ENCODE measurements at regions not wholly inside any gene's neighbourhood (a gene's known extent, or its start where the extent isn't known, plus 50 kb on each side); places are given as distances from the start of the nearest gene placed in this dataset.

DNA sequence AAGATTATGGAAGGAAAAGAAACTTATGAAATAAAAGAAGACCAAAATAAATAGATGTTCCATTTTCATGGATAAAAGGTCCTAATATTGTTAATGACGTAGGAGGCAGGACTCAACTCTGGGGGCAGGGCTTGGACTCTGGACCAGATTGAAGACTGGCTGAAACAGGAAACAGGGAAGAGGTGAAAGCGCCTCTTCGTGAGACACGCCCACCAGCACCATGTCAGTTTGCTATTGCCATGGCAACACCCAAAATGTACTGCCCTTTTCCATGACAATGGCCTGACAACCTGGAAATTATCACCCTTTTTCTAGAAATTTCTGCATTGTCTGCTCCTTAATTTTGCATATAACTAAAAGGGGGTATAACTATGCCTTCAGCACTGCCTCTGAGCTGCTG, 1522.2 kb downstream of the TBC1D22A start:
- Histone ChIP-seq H3K4me3 (no peak overlapping the region), H3K4me1 (no peaks in the 10 kb centered on the region), H3K9me3 (no peaks in the 10 kb centered on the region), H3K36me3 (ENCODE audit: insufficient read depth in 1 of 2, low read depth in 1 of 2) (no peaks in the 10 kb centered on the region), H3K27me3 (ENCODE audit: insufficient read depth in 3 of 3, low read length in 2 of 3) (peaks cover 0 to 3% (median 0%) of the 10 kb centered on the region in 3 donors), H3K27ac (no peak overlapping the region)
- ATAC-seq (no peak), DNase-seq (no peak)
- TF ChIP-seq, protein P1, sequence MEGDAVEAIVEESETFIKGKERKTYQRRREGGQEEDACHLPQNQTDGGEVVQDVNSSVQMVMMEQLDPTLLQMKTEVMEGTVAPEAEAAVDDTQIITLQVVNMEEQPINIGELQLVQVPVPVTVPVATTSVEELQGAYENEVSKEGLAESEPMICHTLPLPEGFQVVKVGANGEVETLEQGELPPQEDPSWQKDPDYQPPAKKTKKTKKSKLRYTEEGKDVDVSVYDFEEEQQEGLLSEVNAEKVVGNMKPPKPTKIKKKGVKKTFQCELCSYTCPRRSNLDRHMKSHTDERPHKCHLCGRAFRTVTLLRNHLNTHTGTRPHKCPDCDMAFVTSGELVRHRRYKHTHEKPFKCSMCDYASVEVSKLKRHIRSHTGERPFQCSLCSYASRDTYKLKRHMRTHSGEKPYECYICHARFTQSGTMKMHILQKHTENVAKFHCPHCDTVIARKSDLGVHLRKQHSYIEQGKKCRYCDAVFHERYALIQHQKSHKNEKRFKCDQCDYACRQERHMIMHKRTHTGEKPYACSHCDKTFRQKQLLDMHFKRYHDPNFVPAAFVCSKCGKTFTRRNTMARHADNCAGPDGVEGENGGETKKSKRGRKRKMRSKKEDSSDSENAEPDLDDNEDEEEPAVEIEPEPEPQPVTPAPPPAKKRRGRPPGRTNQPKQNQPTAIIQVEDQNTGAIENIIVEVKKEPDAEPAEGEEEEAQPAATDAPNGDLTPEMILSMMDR (IDR thresholded peaks at IDR 0.05), result no peak
- 84 to 89% (median 87%) methylated on average over 4 of the region's 4 CpGs for WGBS, 3 donors
- intact Hi-C loops (cut with DNase I), result loop anchor here in 1 of 2 donors (10.0 kb wide), 1 partner anchor 150 kb away; no protein-coding TSS in a partner anchor

DNA sequence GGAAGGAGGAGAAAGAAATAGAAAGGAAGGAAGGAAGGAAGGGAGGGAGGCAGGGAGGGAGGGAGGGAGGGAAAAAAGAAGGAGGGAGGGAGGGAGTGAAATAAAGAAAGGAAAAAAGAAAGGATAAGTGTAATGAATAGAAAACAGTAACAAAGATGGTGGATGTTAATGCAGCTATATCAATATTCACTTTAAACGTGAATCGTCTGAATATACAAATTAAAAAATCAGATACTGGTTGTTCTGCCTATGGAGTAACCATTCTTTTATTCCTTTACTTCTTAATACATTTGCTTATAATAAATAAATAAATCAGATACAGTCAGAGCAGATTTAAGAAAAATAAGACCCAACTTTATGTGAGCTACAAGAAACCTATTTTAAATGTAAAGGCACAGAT, 1520.4 kb downstream of the TBC1D22A start:
- Histone ChIP-seq H3K36me3 (ENCODE audit: insufficient read depth in 1 of 2, low read depth in 1 of 2) (no peaks in the 10 kb centered on the region), H3K27me3 (ENCODE audit: insufficient read depth in 3 of 3, low read length in 2 of 3) (peaks cover 0 to 6% (median 0%) of the 10 kb centered on the region in 3 donors), H3K4me1 (no peaks in the 10 kb centered on the region), H3K27ac (no peak overlapping the region), H3K9me3 (no peaks in the 10 kb centered on the region), H3K4me3 (no peak overlapping the region)
- ATAC-seq (no peak), DNase-seq (no peak)
- TF ChIP-seq, protein P1 (IDR thresholded peaks at IDR 0.05), result no peak
- WGBS, 3 donors, result 69 to 98% (median 97%) methylated on average over 2 of the region's 2 CpGs
- intact Hi-C loops (cut with DNase I), result loop anchor here in 1 of 2 donors (10.0 kb wide), 1 partner anchor 148 kb away; no protein-coding TSS in a partner anchor

DNA sequence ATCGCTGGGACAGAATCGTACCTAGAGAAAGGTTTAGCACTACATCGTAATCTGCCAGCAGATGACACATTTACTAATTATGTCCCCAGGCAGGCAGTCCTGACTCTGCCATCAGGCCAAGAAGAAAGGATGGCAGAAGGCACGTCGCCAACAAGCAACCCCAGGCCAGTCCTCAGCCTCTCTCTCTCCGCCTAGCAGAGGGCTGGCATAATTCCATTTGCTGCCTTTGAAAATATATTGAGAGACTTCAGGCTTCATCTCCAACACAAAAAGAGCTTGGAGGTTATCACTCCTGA, 1517.0 kb downstream of the TBC1D22A start:
- intact Hi-C loops (cut with DNase I), result no loop called here
- ATAC-seq, result no peak
- TF ChIP-seq, protein P1 (IDR thresholded peaks at IDR 0.05), result no peak
- H3K27ac ChIP-seq, result no peak overlapping the region
- H3K27me3 ChIP-seq (ENCODE audit: insufficient read depth in 3 of 3, low read length in 2 of 3), result peaks cover 0 to 23% (median 0%) of the 10 kb centered on the region in 3 donors
- 32 to 47% (median 40%) methylated on average over 6 of the region's 6 CpGs for WGBS, 3 donors
- H3K36me3 ChIP-seq (ENCODE audit: insufficient read depth in 1 of 2, low read depth in 1 of 2), result no peaks in the 10 kb centered on the region
- no peaks in the 10 kb centered on the region for H3K9me3 ChIP-seq
- H3K4me1 ChIP-seq, result no peaks in the 10 kb centered on the region
- no peak overlapping the region for H3K4me3 ChIP-seq
- DNase-seq, result no peak

DNA sequence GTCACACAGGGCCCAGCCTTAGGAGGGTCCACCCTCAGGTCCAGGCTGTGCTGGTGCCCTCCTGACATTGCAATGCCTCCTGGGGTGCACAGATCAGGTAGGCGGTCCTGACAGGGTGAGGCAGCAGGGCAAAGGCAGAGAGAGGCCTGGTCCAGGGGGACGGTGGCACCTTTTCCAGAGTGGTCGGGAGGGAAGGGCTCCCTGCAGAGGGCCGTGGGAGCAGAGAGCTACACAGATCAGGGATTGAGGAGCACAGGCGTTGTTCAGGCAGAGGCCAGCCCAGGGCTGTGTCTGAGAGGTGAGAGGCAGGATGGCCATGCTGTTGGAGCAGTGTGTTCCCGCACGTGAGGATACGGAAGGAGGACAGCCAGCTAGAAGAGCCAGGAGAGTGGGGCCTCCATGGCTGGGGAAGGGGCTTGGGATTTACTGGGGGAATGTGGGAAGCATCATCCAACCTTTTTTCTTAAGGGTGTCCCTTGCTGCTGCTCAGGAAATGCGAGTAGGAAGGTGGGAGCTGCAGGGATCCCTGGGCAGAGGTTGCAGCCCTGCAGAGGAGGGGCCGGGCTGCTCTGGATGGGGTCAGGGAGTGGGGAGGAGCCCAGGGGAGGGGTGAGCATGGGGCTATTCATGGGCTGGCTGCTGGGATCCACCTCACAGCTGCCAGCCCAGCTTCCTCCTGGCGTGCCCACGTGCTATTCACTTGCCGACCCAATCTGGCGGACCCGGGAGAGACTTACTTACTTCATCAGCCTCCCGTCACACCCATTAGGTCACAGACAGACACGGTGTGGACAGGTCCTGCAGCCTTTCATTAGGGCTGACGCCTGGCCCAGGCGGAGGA, 1516.4 kb downstream of the TBC1D22A start:
- Histone ChIP-seq H3K27me3 (ENCODE audit: insufficient read depth in 3 of 3, low read length in 2 of 3) (peaks cover 0 to 23% (median 0%) of the 10 kb centered on the region in 3 donors), H3K36me3 (ENCODE audit: insufficient read depth in 1 of 2, low read depth in 1 of 2) (no peaks in the 10 kb centered on the region), H3K4me3 (no peak overlapping the region), H3K4me1 (no peaks in the 10 kb centered on the region), H3K9me3 (no peaks in the 10 kb centered on the region), H3K27ac (no peak overlapping the region)
- TF ChIP-seq, protein P1 (IDR thresholded peaks at IDR 0.05), result no peak
- intact Hi-C loops (cut with DNase I), result no loop called here
- WGBS, 3 donors, result 42 to 46% (median 46%) methylated on average over 19 of the region's 19 CpGs
- no peak for ATAC-seq
- DNase-seq, result no peak

Data from psoas muscle (tissue), 7 donors.